HG03378 (cell line): ENCODE measurements at regions not wholly inside any gene's neighbourhood (a gene's known extent, or its start where the extent isn't known, plus 50 kb on each side); places are given as distances from the start of the nearest gene placed in this dataset.
A peak's percentile ranks its signal among the peaks of the same experiment; 100 is the strongest.

ENCODE experiments used
- ATAC-seq: cut with Tn5 transposase; IDR thresholded peaks from one replicate; pipeline ENCODE4 v1.9.1; 2021; ENCODE audit warnings: mild to moderate bottlenecking, moderate library complexity; ENCODE audit not compliant: unreplicated experiment

GRCh38 chr13:22047082-22047784, 376.4 kb downstream of the FGF9 start:
- no peak for ATAC-seq

GRCh38 chr13:22047785-22048104, 376.9 kb downstream of the FGF9 start:
- ATAC-seq, result no peak

- ATAC-seq, result no peak
Measured at GRCh38 chr13:22049384-22049783, 378.5 kb downstream of the FGF9 start.

GRCh38 chr13:22050951-22051563, 380.2 kb downstream of the FGF9 start:
- no peak for ATAC-seq

- no peak for ATAC-seq
Measured at GRCh38 chr13:22053053-22053452, 382.2 kb downstream of the FGF9 start.

GRCh38 chr13:22055259-22055658, 384.4 kb downstream of the FGF9 start:
- ATAC-seq, result no peak

GRCh38 chr13:22060187-22060586, 389.3 kb downstream of the FGF9 start:
- no peak for ATAC-seq

GRCh38 chr13:22061371-22061805, 390.5 kb downstream of the FGF9 start:
- peak; percentile 66 for ATAC-seq

GRCh38 chr13:22061806-22062391, 391.0 kb downstream of the FGF9 start:
- peak; percentile 77 for ATAC-seq

- ATAC-seq, result no peak
Measured at GRCh38 chr13:22062478-22063205, 391.8 kb downstream of the FGF9 start.

- ATAC-seq, result no peak
Measured at GRCh38 chr13:22063416-22064124, 392.7 kb downstream of the FGF9 start.

GRCh38 chr13:22064854-22065620, 394.2 kb downstream of the FGF9 start:
- ATAC-seq, result no peak

- peak; percentile 72 for ATAC-seq
Measured at GRCh38 chr13:22073718-22074117, 402.8 kb downstream of the FGF9 start.

GRCh38 chr13:22074403-22074802, 403.5 kb downstream of the FGF9 start:
- ATAC-seq, result no peak

- no peak for ATAC-seq
Measured at GRCh38 chr13:22076658-22077057, 405.8 kb downstream of the FGF9 start.

GRCh38 chr13:22077205-22077683, 406.4 kb downstream of the FGF9 start:
- no peak for ATAC-seq

- no peak for ATAC-seq
Measured at GRCh38 chr13:22077764-22078163, 406.9 kb downstream of the FGF9 start.

- ATAC-seq, result no peak
Measured at GRCh38 chr13:22079961-22080360, 409.1 kb downstream of the FGF9 start.

- ATAC-seq, result no peak
Measured at GRCh38 chr13:22080832-22081231, 410.0 kb downstream of the FGF9 start.

GRCh38 chr13:22081430-22081829, 410.6 kb downstream of the FGF9 start:
- no peak for ATAC-seq
